ENCODE measurements at regions not wholly inside any gene's neighbourhood (a gene's known extent, or its start where the extent isn't known, plus 50 kb on each side); places are given as distances from the start of the nearest gene placed in this dataset.

DNA sequence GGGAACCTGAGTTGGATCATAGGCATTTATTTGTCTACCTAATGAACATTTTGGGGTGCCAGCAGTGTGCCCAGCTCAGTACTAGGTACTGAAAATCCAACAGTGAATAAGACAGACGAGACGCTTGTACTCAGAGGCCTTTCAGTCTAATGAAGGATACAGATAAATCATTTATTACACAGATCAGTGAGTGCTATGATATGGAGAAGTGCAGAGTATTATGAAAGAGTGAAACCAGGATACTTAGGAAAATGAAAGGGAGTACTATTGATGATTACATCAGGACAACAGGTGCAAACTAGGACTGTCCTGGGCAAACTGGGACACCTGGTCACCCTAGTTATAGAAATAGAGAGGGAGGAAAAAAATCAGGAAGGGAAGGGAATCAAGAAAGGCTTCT is 207.5 kb upstream of the NCAM1 start:
- H3K4me3 ChIP-seq (ENCODE audit: low read length), result no peak overlapping the region
- H3K9me3 ChIP-seq (ENCODE audit: control insufficient read depth, insufficient read depth, low read length), result no peaks in the 10 kb centered on the region
- no peaks in the 10 kb centered on the region for H3K79me2 ChIP-seq (ENCODE audit: control insufficient read depth, low read length)
- H3K4me1 ChIP-seq (ENCODE audit: control insufficient read depth, low read length), result no peaks in the 10 kb centered on the region
- TF ChIP-seq CTCF (IDR thresholded peaks at IDR 0.05; ENCODE audit: low read depth, low read length, poor library complexity, severe bottlenecking) (no peak), EZH2phosphoT487 (IDR thresholded peaks at IDR 0.05; ENCODE audit: borderline replicate concordance, low read length) (no peak)
- no peaks in the 10 kb centered on the region for H3K36me3 ChIP-seq (ENCODE audit: control insufficient read depth, low read length)
- no peaks in the 10 kb centered on the region for H3K27me3 ChIP-seq (ENCODE audit: control insufficient read depth, low read length)
- H3K4me2 ChIP-seq (ENCODE audit: low read length), result no peak overlapping the region
- no peak overlapping the region for H3K27ac ChIP-seq (ENCODE audit: low read depth, low read length)
- no peaks in the 10 kb centered on the region for H3F3A ChIP-seq (ENCODE audit: control insufficient read depth, insufficient read depth)
- no peaks in the 10 kb centered on the region for H3K9me2 ChIP-seq (replicated peaks; ENCODE audit: control insufficient read depth, low read length)
- no peaks in the 10 kb centered on the region for H4K20me1 ChIP-seq (ENCODE audit: control insufficient read depth, insufficient read depth, low read depth, low read length)

DNA sequence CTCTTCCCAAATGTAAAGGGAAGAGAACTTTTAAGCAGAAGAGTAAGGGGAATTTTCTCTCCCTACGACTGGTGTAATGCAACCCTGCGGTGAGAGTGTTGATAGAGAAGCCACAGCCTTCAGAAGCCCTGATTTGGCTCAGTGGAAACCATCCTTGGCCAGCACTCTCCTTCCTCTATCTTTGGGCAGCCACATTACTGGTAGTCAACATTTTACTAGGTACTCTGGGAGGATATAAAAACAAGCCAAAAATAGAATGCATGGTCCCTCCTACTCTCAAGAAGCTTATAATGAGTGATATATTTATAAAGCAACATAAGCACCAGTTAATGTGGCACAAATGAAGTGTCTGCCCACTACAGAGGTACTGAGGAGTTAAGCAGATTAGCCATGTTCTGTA is 201.8 kb upstream of the NCAM1 start:
- Histone ChIP-seq H3K4me2 (ENCODE audit: low read length) (no peak overlapping the region), H3K4me1 (ENCODE audit: control insufficient read depth, low read length) (no peaks in the 10 kb centered on the region)
- TF ChIP-seq EZH2phosphoT487 (IDR thresholded peaks at IDR 0.05; ENCODE audit: borderline replicate concordance, low read length) (no peak), CTCF (IDR thresholded peaks at IDR 0.05; ENCODE audit: low read depth, low read length, poor library complexity, severe bottlenecking) (no peak)

DNA sequence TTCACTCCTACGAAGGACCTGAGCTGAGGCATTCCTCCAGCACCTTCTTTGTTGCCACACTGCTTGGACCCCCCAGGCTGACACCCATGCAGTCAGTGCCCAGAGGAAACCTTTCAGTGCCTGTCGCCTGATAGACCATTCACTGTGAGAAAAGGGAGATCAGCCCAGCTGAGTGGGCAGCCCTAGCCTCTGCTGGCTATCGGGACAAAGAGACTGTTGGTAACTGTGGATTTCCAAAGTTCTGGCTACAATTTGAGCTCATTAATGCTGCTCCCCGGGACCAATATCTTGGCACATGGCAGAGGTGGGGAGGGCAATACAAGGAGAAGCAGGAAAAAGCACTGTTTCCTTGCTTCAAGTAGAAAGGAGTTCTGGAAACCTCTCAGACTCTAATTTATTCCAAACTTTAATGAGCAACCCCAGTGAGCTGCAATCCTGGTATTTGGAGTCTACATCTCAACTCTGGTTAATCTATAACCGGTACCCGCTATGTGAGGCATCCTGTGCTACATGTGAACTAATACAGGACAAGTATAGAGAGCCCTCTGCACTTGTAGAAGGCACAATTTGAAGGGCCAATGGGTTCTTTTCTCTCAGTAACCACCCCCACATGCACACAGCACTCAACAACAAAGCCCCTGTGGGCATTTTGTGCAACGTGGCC is 200.7 kb upstream of the NCAM1 start:
- Histone ChIP-seq H3K27me3 (ENCODE audit: control insufficient read depth, low read length) (no peaks in the 10 kb centered on the region), H3K9me2 (replicated peaks; ENCODE audit: control insufficient read depth, low read length) (no peaks in the 10 kb centered on the region), H3K4me3 (ENCODE audit: low read length) (no peak overlapping the region), H3K36me3 (ENCODE audit: control insufficient read depth, low read length) (no peaks in the 10 kb centered on the region), H3K9me3 (ENCODE audit: control insufficient read depth, insufficient read depth, low read length) (no peaks in the 10 kb centered on the region), H3K4me1 (ENCODE audit: control insufficient read depth, low read length) (no peaks in the 10 kb centered on the region), H4K20me1 (ENCODE audit: control insufficient read depth, insufficient read depth, low read depth, low read length) (no peaks in the 10 kb centered on the region), H3K27ac (ENCODE audit: low read depth, low read length) (no peak overlapping the region), H3K79me2 (ENCODE audit: control insufficient read depth, low read length) (no peaks in the 10 kb centered on the region), H3F3A (ENCODE audit: control insufficient read depth, insufficient read depth) (no peaks in the 10 kb centered on the region), H3K4me2 (ENCODE audit: low read length) (no peak overlapping the region)
- no peak for TF ChIP-seq EZH2phosphoT487 (IDR thresholded peaks at IDR 0.05; ENCODE audit: borderline replicate concordance, low read length)
- no peak for TF ChIP-seq CTCF (IDR thresholded peaks at IDR 0.05; ENCODE audit: low read depth, low read length, poor library complexity, severe bottlenecking)

More for the DNA sequence above, 201.8 kb upstream of the NCAM1 start:
- no peaks in the 10 kb centered on the region for H3K9me2 ChIP-seq (replicated peaks; ENCODE audit: control insufficient read depth, low read length)
- H3K79me2 ChIP-seq (ENCODE audit: control insufficient read depth, low read length), result no peaks in the 10 kb centered on the region
- no peaks in the 10 kb centered on the region for H4K20me1 ChIP-seq (ENCODE audit: control insufficient read depth, insufficient read depth, low read depth, low read length)
- no peaks in the 10 kb centered on the region for H3K9me3 ChIP-seq (ENCODE audit: control insufficient read depth, insufficient read depth, low read length)
- no peaks in the 10 kb centered on the region for H3F3A ChIP-seq (ENCODE audit: control insufficient read depth, insufficient read depth)
- no peak overlapping the region for H3K27ac ChIP-seq (ENCODE audit: low read depth, low read length)
- H3K4me3 ChIP-seq (ENCODE audit: low read length), result no peak overlapping the region
- no peaks in the 10 kb centered on the region for H3K36me3 ChIP-seq (ENCODE audit: control insufficient read depth, low read length)
- H3K27me3 ChIP-seq (ENCODE audit: control insufficient read depth, low read length), result no peaks in the 10 kb centered on the region

Measured in DOHH2 (cell line).